ENCODE measurements at regions not wholly inside any gene's neighbourhood (a gene's known extent, or its start where the extent isn't known, plus 50 kb on each side); places are given as distances from the start of the nearest gene placed in this dataset.

DNA sequence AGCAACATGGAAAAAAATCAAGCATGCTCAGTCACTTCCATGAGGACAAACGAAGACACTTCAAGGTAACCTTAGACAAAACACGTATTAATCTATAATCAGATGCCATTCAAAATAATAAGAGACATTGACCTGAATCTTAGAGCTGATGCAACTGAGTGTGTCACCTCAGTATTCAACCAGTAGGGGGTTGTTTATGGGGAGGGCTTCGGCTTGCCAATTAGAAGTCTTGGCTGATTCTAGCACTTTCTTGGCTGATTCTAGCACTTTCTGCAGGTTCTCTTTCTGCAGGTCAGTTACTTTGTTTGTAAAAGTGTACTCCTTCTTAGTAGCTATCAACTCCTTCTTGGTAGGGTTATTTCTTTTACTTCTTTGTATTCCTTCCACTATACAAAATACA, 317.6 kb downstream of the ENC1 start:
- ChIA-PET CTCF (no interaction called here), POLR2A (ENCODE audit: unreplicated experiment) (no interaction called here)
- Histone ChIP-seq H3K4me1 (ENCODE audit: insufficient read depth, low read length) (peaks cover 17% of the 10 kb centered on the region), H3K9me3 (ENCODE audit: low read length) (no peaks in the 10 kb centered on the region), H3K27ac (ENCODE audit: low read length) (no peak overlapping the region), H3K4me2 (ENCODE audit: low read length) (no peak overlapping the region), H3K4me3 (ENCODE audit: low read length) (no peak overlapping the region), H3K27me3 (ENCODE audit: low read length) (no peaks in the 10 kb centered on the region), H3K9me2 (replicated peaks; ENCODE audit: low read length) (no peaks in the 10 kb centered on the region), H3K79me2 (ENCODE audit: low read length) (no peaks in the 10 kb centered on the region), H3F3A (ENCODE audit: low read length, unreplicated experiment) (peaks cover 5% of the 10 kb centered on the region), H4K20me1 (ENCODE audit: low read length) (no peaks in the 10 kb centered on the region), H3K36me3 (ENCODE audit: low read depth, low read length) (no peaks in the 10 kb centered on the region), H2AFZ (ENCODE audit: low read length) (no peak overlapping the region), H3K9ac (ENCODE audit: low read length) (no peak overlapping the region)
- DNase-seq (no peak), ATAC-seq (no peak)
- TF ChIP-seq, protein P1, sequence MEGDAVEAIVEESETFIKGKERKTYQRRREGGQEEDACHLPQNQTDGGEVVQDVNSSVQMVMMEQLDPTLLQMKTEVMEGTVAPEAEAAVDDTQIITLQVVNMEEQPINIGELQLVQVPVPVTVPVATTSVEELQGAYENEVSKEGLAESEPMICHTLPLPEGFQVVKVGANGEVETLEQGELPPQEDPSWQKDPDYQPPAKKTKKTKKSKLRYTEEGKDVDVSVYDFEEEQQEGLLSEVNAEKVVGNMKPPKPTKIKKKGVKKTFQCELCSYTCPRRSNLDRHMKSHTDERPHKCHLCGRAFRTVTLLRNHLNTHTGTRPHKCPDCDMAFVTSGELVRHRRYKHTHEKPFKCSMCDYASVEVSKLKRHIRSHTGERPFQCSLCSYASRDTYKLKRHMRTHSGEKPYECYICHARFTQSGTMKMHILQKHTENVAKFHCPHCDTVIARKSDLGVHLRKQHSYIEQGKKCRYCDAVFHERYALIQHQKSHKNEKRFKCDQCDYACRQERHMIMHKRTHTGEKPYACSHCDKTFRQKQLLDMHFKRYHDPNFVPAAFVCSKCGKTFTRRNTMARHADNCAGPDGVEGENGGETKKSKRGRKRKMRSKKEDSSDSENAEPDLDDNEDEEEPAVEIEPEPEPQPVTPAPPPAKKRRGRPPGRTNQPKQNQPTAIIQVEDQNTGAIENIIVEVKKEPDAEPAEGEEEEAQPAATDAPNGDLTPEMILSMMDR (conservative IDR thresholded peaks at IDR 0.05; ENCODE audit: low read depth, low read length), result no peak
- TF ChIP-seq EZH2 (IDR thresholded peaks at IDR 0.05; ENCODE audit: low read length, unreplicated experiment) (no peak), EZH2phosphoT487 (IDR thresholded peaks at IDR 0.05; ENCODE audit: borderline replicate concordance, low read length) (no peak)
- no TSS peak for BruUV-seq (replicated peaks)
- intact Hi-C loops (cut with micrococcal nuclease), result no loop called here

DNA sequence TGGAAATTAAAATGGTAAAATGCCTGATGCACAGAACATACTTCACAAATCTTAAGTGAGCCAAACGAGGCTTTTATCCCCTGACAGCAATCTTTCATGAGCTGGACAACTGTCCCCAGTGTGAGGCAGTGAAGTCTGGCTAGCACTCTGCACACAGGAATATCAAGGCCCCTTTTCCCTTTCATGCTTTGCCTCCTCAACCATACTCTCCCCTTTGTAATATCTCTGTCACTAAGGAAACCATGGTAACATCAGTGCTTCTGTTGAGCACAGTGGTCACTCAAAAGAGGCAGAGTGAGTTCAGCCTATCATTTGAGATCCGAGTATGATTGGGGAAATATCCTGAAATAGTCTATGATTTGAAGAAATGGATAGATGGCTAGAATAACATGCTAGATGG, 318.3 kb downstream of the ENC1 start:
- TF ChIP-seq, protein P1 (conservative IDR thresholded peaks at IDR 0.05; ENCODE audit: low read depth, low read length), result no peak
- no peak for TF ChIP-seq EZH2 (IDR thresholded peaks at IDR 0.05; ENCODE audit: low read length, unreplicated experiment)
- Histone ChIP-seq H3F3A (ENCODE audit: low read length, unreplicated experiment) (peaks cover under 1% of the 10 kb centered on the region), H3K9me2 (replicated peaks; ENCODE audit: low read length) (no peaks in the 10 kb centered on the region), H3K9ac (ENCODE audit: low read length) (no peak overlapping the region), H2AFZ (ENCODE audit: low read length) (no peak overlapping the region), H3K9me3 (ENCODE audit: low read length) (no peaks in the 10 kb centered on the region), H3K36me3 (ENCODE audit: low read depth, low read length) (no peaks in the 10 kb centered on the region), H3K27ac (ENCODE audit: low read length) (no peak overlapping the region), H3K4me1 (ENCODE audit: insufficient read depth, low read length) (peaks cover 10% of the 10 kb centered on the region), H4K20me1 (ENCODE audit: low read length) (no peaks in the 10 kb centered on the region), H3K79me2 (ENCODE audit: low read length) (no peaks in the 10 kb centered on the region), H3K4me3 (ENCODE audit: low read length) (no peak overlapping the region), H3K4me2 (ENCODE audit: low read length) (no peak overlapping the region), H3K27me3 (ENCODE audit: low read length) (no peaks in the 10 kb centered on the region)
- intact Hi-C loops (cut with micrococcal nuclease), result no loop called here
- CTCF ChIA-PET, result no interaction called here
- DNase-seq, result no peak
- no TSS peak for BruUV-seq (replicated peaks)
- POLR2A ChIA-PET (ENCODE audit: unreplicated experiment), result no interaction called here
- no peak for ATAC-seq

DNA sequence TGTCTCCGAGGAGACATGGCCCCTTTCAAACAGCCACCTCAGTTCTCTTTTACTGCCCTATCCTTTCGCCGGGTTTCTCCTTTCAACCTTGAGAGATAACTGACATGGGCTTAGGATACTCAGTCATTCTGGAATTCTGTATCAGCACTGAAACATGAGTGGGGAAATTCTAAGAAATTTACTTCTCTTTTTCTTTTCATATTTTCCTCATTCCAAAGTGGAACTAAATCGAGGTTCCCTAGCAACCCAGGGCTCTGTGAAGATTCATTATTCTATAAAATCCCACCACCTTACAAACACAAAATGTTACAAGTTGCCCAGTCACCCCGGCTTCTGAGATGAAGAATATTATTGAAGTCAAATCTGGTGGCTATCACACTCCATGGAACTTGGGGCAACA, 319.2 kb downstream of the ENC1 start:
- ChIA-PET POLR2A (ENCODE audit: unreplicated experiment) (no interaction called here), CTCF (no interaction called here)
- Histone ChIP-seq H3K4me3 (ENCODE audit: low read length) (no peak overlapping the region), H3K79me2 (ENCODE audit: low read length) (no peaks in the 10 kb centered on the region), H3K9me2 (replicated peaks; ENCODE audit: low read length) (no peaks in the 10 kb centered on the region), H3K4me2 (ENCODE audit: low read length) (no peak overlapping the region), H4K20me1 (ENCODE audit: low read length) (no peaks in the 10 kb centered on the region), H3K27me3 (ENCODE audit: low read length) (no peaks in the 10 kb centered on the region), H3K36me3 (ENCODE audit: low read depth, low read length) (no peaks in the 10 kb centered on the region), H3K9ac (ENCODE audit: low read length) (no peak overlapping the region), H3K27ac (ENCODE audit: low read length) (no peak overlapping the region), H3K9me3 (ENCODE audit: low read length) (no peaks in the 10 kb centered on the region), H2AFZ (ENCODE audit: low read length) (no peak overlapping the region), H3K4me1 (ENCODE audit: insufficient read depth, low read length) (peaks cover 8% of the 10 kb centered on the region), H3F3A (ENCODE audit: low read length, unreplicated experiment) (no peaks in the 10 kb centered on the region)
- DNase-seq (no peak), ATAC-seq (no peak)
- TF ChIP-seq, protein P1 (conservative IDR thresholded peaks at IDR 0.05; ENCODE audit: low read depth, low read length), result no peak
- TF ChIP-seq EZH2phosphoT487 (IDR thresholded peaks at IDR 0.05; ENCODE audit: borderline replicate concordance, low read length) (no peak), EZH2 (IDR thresholded peaks at IDR 0.05; ENCODE audit: low read length, unreplicated experiment) (no peak)
- intact Hi-C loops (cut with micrococcal nuclease), result no loop called here
- BruUV-seq (replicated peaks), result no TSS peak
